HuH-7 (cell line): ENCODE measurements at regions not wholly inside any gene's neighbourhood (a gene's known extent, or its start where the extent isn't known, plus 50 kb on each side); places are given as distances from the start of the nearest gene placed in this dataset.
A peak's percentile ranks its signal among the peaks of the same experiment; 100 is the strongest.

Experiments
- DNase-seq: peaks from one replicate; pipeline ENCODE4 v3.0.0; 2011; ENCODE audit warnings: low spot score

DNA sequence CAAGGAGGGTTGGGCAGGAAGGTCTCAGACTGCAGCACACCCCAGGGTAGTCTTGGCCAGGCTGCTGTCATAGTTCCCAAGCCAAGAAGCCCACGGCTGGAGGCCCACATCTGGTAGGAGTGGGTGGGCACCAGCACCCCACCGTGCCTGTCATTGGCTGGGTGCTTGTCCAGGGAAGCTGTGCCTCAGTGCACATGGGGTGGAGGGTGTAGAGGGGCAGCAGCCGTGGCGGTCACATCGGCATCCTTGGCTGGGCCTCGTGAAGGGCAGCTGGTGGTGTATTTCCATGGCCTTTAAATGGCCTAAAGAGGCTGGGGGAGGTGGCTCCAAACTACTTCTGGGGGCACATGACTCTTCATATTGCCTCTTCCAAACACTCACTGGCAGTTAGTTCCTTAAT is 119.6 kb upstream of the USP24 start:
- DNase-seq, result no peak

- no peak for DNase-seq
These were observed 119.0 kb upstream of the USP24 start for GRCh38 chr1:55334160-55334559.

GRCh38 chr1:55333461-55333860 is 118.3 kb upstream of the USP24 start:
- no peak for DNase-seq

DNA sequence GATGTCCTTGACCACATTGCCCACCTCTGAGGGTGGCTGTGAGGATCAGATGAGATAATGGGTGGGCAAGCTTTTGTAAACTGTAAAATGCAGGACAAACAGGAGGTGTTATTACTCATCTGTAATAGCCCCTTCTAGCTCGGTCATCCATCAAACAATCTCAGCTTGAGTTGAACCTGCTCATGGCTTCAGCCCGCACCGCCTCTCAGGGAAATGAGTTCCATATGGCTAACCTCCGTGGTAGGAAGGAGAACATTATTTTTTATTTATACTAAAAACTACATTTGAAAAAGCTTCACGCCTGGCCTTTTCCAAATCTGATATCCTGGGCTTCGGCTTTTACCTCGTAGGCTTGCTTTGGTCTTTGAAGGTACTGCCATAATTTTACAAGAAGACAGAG is 116.2 kb upstream of the USP24 start:
- no peak for DNase-seq

DNA sequence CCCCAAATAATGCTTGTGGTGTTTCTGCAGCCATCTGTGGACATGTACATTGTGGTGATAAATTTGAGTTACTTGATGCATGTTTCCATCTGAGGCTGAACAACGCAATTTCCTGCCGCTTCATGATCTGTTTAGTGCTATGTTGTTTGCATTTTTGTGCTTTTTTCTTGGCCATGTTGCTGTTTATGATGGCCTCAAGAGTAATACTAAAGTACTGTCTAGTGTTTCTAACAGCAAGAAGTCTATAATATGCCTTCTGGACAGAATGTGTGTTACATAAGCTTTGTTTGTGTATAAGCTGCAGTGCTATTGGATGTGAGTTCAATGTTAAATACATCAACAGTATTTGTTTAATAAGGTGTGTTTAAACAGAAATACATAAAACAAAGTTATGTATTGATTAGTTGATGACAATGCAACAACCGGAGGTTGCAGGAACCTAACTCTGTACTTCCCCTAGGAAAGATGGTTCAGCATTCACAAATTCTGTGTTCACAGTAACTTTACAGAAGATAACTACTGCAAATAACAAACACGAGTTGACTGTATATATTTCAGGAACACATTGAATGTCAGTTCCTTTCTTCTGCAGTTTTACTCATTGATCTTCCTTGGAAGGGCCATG is 114.8 kb upstream of the USP24 start:
- no peak for DNase-seq

DNA sequence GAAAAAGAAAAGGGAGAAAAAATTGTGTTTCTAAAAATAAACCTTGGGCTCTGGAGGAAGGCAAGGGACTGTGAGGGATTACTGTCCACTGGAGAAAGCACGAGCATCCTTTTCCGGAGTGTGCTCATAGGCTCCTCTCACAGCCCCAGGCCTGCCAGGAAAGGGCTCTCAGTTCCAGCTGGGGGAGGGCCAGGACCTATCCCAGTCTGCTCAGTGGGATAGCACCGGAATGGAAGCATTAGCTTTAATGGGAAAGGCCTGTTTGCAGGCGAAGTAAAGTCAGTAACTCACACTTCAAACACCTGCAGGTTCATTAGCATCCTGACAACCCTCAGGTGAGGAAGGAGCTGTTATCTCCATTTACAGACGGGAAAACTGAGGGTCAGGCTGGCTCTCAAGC is 113.9 kb upstream of the USP24 start:
- no peak for DNase-seq

DNA sequence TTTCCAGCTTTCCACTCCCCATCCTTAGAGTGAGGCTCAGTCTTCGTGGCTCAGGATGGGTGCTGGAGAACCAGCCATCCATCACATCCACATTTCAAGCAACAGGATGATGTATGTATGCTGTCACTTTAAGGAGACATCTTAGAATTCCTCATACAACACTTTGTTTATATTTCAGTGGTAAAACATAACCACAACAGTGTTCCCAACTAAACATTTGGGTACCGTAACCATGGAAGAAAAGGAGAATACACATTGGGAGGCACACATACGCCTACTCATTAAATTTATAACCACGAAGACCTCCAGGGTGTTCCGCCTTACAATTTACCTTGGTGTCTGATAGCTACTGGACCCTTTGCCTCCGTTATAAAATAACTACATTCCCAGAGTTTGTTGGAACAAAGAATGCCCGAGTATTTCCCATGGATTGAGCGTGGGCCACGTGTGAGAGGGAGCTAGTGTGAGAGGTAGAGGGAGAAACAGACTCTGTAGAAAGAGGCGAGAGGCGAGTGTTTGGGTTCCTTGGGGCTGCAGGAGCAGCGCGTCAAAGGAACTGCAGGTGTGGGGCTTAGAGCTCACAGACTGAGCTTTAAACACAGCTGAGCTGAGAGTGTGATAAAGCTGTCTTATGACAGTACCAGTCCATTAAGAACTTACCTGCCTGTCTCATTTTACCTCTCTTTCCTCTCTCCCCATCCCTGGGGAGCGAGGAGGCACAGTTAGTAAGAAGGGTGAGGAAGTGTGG is 111.5 kb upstream of the USP24 start:
- DNase-seq, result no peak

DNA sequence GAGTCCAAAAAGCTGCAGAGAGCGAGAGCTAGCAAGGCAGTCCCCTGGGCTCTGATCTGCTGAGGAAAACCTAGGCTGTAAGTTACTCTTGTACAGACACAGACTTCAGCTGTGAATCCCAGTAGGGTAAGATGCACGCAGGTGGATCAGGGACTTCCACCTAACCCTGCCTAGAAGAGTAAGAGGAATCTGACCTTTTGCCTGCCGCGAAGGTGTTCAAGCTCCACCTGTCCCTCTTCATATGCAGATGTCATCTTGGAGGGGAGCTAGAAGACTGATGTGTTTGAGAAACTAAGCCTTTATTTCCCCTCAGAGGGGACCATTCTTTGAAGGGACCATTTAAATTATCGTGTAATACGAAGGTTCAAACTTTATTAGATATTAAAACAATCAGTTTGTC is 108.6 kb upstream of the USP24 start:
- DNase-seq, result no peak

DNA sequence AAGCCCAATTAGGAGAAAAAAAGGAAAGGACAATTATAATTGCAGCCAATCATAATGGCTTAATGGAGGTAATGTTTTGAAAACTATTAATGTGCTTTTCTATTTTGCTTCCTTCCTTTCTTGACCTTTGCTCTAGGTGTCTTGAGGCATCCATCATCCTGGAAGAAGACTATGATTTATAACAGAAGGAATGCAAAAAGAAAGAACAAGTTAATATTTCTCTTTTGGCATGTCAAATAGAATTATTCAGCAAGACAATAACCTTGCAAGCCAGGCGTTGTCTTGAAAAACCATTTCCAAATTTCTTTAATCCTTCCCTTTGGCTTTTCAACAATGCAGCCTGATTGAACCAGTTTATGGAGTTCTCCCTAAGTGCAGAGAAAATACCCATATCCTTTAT is 107.7 kb upstream of the USP24 start:
- DNase-seq, result no peak

- DNase-seq, result no peak
These were observed 106.8 kb upstream of the USP24 start for GRCh38 chr1:55321942-55322341.

DNA sequence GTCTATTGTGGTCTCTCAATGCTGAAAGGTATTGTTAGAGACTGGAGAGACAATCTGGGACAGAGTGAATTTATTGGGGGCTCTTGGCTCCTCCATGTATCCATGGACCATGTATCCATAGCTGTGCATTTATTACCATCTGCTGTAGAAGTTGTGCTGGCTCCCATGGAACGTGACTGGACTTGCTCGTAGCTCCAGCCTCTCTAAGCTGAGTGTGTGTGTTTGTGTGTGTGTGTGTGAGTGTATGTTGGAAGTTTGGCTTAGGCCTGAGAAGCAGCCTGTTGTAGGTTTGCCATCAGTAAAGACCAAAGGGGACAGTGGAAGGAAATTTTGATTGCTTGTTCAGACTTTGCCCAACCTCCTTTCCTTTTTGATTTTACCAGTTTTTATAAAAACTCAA is 105.7 kb upstream of the USP24 start:
- no peak for DNase-seq

DNA sequence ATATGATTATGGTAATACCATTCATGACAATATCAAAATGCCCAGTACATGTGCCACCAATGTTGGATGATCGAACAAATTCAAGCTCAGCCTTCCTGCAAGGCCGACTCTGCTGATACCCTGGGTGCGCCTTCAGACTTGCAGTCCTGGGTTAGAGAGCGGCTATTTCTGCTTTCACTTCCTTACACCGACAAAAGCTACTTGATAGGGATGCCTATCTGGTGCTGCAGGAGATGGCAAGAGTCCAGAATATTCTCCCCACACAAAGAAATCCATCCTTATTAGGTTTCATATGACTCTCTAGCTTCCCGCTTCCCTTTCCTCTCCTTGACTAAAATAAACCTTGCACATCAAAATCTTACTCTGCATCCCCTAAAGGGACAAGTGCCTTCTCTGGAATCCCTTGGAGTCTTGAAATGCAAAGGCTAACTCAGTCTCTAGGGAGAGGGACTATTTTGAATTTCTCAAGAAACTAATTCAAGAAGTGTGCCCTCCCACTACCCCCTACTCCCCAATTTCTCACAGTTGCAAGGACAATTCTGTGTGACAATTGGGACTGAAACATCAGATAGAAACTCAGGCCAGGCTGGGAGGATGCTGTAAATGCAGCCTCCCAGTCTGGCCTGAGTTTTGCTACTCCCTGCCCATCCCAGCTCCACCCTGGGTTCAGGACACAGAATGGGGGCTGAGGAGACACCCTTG is 103.1 kb upstream of the USP24 start:
- DNase-seq, result no peak

GRCh38 chr1:55317673-55318072 is 102.5 kb upstream of the USP24 start:
- peak; percentile 28 for DNase-seq

DNA sequence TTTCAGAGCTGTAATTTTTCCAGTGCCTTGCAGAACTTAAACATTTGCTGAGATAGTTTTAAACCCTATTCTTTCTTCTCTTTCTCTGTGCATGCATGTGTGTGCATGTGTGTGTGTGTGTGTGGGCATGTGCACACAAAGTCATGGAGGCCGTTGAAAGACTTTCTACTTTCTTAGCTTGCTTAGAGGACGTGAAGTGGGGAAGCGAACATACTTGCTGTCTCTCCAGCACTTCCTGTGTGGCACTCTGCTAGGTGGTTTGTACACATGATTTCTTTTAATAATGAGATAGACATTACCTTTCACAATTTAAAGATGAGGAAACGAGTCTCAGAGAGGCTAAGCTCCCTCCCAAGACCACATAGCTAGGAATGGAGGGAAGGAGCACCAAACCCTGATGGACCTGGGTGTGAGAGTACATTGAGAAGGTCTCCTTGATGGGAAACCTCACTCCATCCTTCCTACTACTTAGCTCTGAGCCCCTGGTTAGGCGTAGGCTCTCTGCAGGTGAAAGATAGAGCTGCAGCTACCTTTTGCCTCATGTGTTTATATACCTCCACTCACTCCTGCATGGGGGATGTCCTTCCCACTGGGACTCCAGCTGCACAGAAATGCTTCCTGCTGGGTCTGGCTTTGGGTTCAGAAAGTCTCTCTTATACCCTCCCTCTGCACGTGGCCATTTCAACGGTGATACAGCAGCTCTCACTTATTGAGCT is 101.9 kb upstream of the USP24 start:
- DNase-seq, result no peak

GRCh38 chr1:55316502-55316901 is 101.3 kb upstream of the USP24 start:
- no peak for DNase-seq

DNA sequence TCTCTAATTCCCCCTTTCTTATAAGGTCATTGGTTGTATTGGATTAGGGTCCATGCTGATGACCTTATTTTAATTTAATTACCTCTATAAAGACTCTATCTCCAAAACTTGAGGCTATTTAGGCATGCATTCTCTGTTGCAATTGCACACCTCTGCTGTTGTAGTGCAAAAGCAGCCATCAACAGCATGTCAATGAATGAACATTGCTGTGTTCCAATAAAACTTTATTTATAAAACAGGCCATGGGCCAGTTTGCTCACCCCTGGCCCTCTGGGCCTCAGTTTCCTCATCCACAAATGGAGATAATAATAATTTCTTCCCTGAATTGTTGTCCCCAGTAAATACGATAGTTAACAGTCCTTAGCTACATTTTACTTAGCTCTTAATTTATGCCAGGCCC is 100.4 kb upstream of the USP24 start:
- DNase-seq, result no peak

DNA sequence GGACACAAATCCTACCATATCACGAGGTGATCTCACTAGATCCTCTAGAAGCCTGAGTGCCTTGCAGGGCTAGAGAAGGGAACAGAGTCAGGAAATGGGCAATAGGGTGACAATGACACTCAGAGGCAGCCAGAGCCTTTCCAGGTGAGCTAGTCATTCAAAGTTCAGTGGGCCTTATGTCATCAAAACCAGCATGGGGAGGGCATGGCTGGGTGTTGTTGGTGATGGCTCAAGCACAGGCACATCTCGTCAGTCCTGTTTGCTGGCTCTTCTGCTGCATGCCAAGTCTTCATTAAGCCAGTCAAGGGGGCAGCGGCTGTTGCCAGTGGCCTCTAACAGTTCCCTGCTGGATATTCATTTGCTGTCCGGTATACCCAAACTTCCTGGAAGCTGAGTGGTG is 99.6 kb upstream of the USP24 start:
- DNase-seq, result no peak

DNA sequence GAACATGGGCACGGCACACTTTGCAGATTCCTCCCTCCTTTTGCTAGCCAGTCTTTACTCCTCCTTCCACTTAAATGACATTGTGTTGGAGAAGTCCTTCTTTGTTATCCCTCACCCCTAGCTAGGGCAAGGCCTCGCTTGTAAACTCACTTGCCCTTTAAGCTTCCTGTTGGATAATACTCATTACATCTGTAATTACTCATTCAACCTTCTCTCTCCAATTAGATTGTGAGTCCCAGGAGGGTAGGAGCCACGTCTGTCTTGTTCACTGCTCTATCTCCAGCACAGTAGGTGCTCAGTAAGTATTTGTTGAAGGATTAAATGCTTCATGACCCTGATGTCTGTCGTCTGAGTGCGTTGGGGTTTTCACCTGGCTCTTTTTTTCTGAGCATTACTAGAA is 98.7 kb upstream of the USP24 start:
- no peak for DNase-seq

DNA sequence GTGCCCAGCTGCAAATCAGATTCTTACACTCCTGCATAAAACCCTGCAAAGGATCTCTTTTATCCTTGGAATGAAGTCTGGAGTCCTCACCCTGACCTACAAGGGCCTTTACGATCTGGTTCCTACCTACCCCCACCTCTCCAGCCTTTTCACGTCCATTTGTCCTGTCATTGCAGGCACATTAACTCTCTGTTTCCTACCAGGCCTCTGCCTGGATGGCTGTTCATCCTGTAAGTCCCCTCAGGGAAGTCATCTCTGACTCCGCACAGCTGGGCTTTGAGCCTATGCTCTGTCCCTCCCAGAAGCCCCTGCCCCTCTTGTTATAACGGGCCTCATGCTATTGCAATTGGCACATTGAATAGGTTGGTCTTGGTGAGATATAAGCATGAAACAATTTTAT is 96.8 kb upstream of the USP24 start:
- DNase-seq, result no peak

GRCh38 chr1:55311057-55311641 is 96.0 kb upstream of the USP24 start:
- no peak for DNase-seq

GRCh38 chr1:55310505-55310971 is 95.4 kb upstream of the USP24 start:
- no peak for DNase-seq

GRCh38 chr1:55309786-55310504 is 94.8 kb upstream of the USP24 start:
- no peak for DNase-seq
